Ovary (tissue), 7 donors: ENCODE measurements at regions not wholly inside any gene's neighbourhood (a gene's known extent, or its start where the extent isn't known, plus 50 kb on each side); places are given as distances from the start of the nearest gene placed in this dataset.

Experiments
- DNase-seq, 5 donors: peaks; one replicate each; pipeline ENCODE4 v3.0.0-alpha.2; 2019 to 2020
- H3K27ac ChIP-seq, 2 donors: fragments of 200-600 bp; one replicate each; pipeline versions ENCODE4 v1.5.1 to v1.8.0; 2019 to 2022
- H3K27me3 ChIP-seq: fragments of 200-600 bp; one replicate; pipeline ENCODE4 v1.8.0; 2022
- H3K36me3 ChIP-seq: fragments of 200-600 bp; sonication (generic); one replicate; pipeline ENCODE4 v1.5.1; 2019
- H3K4me1 ChIP-seq: one replicate; pipeline ENCODE4 v1.8.1; 2013; ENCODE audit warnings: mild to moderate bottlenecking, moderate library complexity; ENCODE audit not compliant: insufficient read depth
- H3K4me3 ChIP-seq: fragments of 200-600 bp; sonication (generic); one replicate; pipeline ENCODE4 v1.5.1; 2017
- H3K9me3 ChIP-seq, 2 donors: fragments of 200-600 bp in 1 of 2; sonication (generic) in 1 of 2; one replicate each; pipeline versions ENCODE4 v1.5.1 to v1.8.1; 2013 to 2019; ENCODE audit warnings: mild to moderate bottlenecking in 1 of 2, moderate library complexity in 1 of 2
- EP300 ChIP-seq: sonication (generic); formaldehyde crosslinking; IDR thresholded peaks from one replicate; pipeline ENCODE4 v1.6.1; 2017; ENCODE audit warnings: antibody characterized with exemption
- POLR2A ChIP-seq: fragments of 450-650 bp; IDR thresholded peaks from one replicate; pipeline ENCODE4 v1.6.1; 2017; ENCODE audit warnings: antibody characterized with exemption, mild to moderate bottlenecking, moderate library complexity
- WGBS, 3 donors: extraction: QIAGEN DNeasy Blood & Tissue Kit in 1 of 3; methylation state at CpG; one replicate each; pipeline versions ENCODE4 v1.1.5 to v1.1.7; 2013 to 2017; 5-methylcytosine and 5-hydroxymethylcytosine counted together
- intact Hi-C, 4 donors: fragments of 100-400 bp; cut with DNase I; formaldehyde crosslinking; loops; one replicate each; pipeline versions ENCODE4 v1.11.0 to v1.15.1; 2022 to 2023
- TF ChIP-seq, protein P1 (sequence below), 3 donors: fragments of 450-650 bp in 2 of 3; fragments of 200-600 bp in 1 of 3; IDR thresholded peaks; one replicate each; pipeline versions ENCODE4 v1.5.1 to v1.8.0; 2016 to 2022; ENCODE audit warnings: antibody characterized with exemption in 3 of 3, mild to moderate bottlenecking in 1 of 3
- donor health status: DM: no; HTN: no; CAD: no; lungs with moderate emphysema.
- donor health status: DM: no; HTN: no; CAD: no.
- donor health status: Bipolar disorder and iron deficiency.
- donor health status: DM: no; HTN: no; CAD: no.
- donor health status: DM: yes; HTN: yes; CAD: no.

DNA sequence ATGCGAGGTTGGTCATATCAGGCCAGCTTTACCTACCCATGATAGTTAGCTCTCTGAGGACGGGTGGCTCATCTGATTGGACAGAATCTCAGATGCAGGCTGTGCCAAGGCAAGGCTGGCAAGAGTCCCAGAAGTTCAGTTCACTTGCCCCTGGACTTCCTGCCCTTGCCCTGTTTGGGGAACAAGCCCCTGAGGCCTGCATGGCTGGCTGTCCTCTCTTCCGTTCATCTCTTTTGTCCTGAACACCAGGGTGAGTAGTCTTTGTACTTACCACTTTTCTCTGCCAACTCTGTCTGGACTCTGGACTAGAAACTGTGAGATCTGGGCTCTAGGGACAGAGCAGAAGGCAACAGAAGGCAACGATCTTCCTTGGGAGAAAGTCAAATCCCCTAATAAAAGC is 769.9 kb downstream of the QKI start:
- Histone ChIP-seq H3K4me1 (no peaks in the 10 kb centered on the region), H3K27ac (no peak overlapping the region), H3K27me3 (no peaks in the 10 kb centered on the region), H3K4me3 (no peak overlapping the region), H3K36me3 (no peaks in the 10 kb centered on the region), H3K9me3 (no peaks in the 10 kb centered on the region)
- DNase-seq = no peak
- TF ChIP-seq POLR2A = no peak
- no peak for TF ChIP-seq EP300
- TF ChIP-seq, protein P1, sequence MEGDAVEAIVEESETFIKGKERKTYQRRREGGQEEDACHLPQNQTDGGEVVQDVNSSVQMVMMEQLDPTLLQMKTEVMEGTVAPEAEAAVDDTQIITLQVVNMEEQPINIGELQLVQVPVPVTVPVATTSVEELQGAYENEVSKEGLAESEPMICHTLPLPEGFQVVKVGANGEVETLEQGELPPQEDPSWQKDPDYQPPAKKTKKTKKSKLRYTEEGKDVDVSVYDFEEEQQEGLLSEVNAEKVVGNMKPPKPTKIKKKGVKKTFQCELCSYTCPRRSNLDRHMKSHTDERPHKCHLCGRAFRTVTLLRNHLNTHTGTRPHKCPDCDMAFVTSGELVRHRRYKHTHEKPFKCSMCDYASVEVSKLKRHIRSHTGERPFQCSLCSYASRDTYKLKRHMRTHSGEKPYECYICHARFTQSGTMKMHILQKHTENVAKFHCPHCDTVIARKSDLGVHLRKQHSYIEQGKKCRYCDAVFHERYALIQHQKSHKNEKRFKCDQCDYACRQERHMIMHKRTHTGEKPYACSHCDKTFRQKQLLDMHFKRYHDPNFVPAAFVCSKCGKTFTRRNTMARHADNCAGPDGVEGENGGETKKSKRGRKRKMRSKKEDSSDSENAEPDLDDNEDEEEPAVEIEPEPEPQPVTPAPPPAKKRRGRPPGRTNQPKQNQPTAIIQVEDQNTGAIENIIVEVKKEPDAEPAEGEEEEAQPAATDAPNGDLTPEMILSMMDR (IDR thresholded peaks at IDR 0.05) = no peak
- intact Hi-C loops = no loop called here
- 70 to 81% (median 71%) methylated on average over 4 of the region's 4 CpGs for WGBS, 3 donors

DNA sequence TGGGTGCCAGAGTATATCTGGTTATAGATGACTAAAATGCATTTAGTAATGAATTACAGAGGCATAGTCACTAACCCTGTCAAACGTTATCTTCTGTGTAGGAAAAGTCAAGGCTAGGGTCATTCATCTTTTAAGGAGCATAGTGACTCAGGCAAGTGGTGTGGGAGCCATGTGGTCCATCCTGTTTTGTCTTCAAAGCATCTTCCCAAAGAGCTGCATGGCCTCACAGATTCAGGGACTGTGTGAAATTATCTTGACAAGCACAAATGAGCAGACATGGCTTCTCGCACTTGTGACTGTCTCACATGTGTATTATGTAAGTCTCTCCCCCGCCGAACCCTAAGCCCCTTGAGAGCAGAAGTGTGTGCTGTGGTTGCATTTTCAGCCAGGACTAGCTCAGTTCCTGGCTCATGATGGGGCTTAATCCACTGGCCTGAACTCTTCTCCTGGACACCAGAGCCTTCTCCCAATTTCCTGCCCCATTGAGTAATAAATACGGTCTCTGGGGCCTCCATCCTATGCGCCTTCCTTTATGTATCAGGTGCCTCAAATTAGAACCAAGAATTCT is 769.1 kb downstream of the QKI start:
- no peaks in the 10 kb centered on the region for H3K27me3 ChIP-seq
- no peaks in the 10 kb centered on the region for H3K4me1 ChIP-seq
- TF ChIP-seq, protein P1 (IDR thresholded peaks at IDR 0.05) = no peak
- no peak for TF ChIP-seq POLR2A
- no peak for TF ChIP-seq EP300
- H3K36me3 ChIP-seq = no peaks in the 10 kb centered on the region
- no peak for DNase-seq
- 80 to 83% (median 81%) methylated on average over 6 of the region's 6 CpGs for WGBS, 3 donors
- H3K27ac ChIP-seq = no peak overlapping the region
- no peaks in the 10 kb centered on the region for H3K9me3 ChIP-seq
- intact Hi-C loops = no loop called here
- no peak overlapping the region for H3K4me3 ChIP-seq

DNA sequence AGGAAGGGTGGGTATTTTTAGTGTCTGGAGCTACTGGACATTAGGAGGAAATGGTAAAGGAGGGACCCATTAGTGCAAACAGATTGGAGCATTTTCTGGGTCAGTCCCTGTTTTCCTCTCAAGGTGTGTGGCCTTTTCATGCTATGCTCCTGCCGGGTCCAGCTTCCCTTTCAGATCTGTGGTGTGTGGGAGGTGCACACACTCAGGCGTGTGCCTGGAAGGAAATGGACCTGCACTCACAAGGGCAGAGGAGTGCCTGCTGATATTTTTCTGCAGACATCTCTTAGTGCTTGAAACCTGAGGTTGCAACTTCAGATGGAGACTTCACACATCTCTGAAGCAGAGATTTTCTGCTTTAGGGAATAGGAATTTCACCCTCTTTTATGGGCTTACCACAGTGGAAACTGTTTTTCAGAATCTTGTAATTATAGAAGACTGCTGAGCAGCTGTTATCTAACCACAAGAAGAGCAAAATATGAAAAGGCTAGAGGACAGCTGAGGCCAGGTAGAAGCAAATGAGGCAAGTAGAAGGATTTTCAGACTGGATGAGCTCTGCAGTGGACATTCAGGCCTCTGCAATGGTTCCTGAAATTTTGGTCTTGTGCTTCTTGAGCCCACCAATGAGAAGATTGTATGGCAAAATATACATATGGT is 764.3 kb downstream of the QKI start:
- intact Hi-C loops = no loop called here
- H3K36me3 ChIP-seq = no peaks in the 10 kb centered on the region
- TF ChIP-seq, protein P1 (IDR thresholded peaks at IDR 0.05) = no peak
- no peak for TF ChIP-seq EP300
- TF ChIP-seq POLR2A = no peak
- no peak overlapping the region for H3K4me3 ChIP-seq
- H3K27ac ChIP-seq = no peak overlapping the region
- no peaks in the 10 kb centered on the region for H3K27me3 ChIP-seq
- 0 to 13% (median 2%) methylated on average over 2 of the region's 2 CpGs for WGBS, 3 donors
- no peaks in the 10 kb centered on the region for H3K9me3 ChIP-seq
- H3K4me1 ChIP-seq = no peaks in the 10 kb centered on the region
- DNase-seq = no peak

DNA sequence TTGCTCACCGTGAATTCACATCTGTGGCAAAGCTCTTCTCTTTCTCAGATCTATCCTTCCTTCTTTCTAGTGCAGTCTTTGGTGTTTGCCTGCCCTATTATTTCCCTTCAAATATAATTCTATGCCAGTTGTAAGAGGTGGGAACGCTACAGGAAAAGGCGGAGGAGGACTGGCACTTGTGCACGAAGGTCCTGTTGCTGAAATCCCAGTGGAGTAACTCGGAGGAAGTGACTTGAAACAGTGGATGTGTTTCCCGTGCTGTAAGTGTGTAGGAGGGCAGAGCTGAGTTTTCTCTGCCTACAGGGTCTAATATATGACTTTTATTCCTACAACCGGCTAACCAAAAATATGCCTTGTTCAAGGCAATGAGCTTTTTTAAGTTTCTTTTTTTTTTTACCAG is 754.8 kb downstream of the QKI start:
- Histone ChIP-seq H3K4me3 (no peak overlapping the region), H3K27ac (no peak overlapping the region), H3K27me3 (no peaks in the 10 kb centered on the region), H3K36me3 (no peaks in the 10 kb centered on the region), H3K9me3 (no peaks in the 10 kb centered on the region), H3K4me1 (no peaks in the 10 kb centered on the region)
- intact Hi-C loops = no loop called here
- TF ChIP-seq, protein P1 (IDR thresholded peaks at IDR 0.05) = no peak
- TF ChIP-seq POLR2A = no peak
- no peak for TF ChIP-seq EP300
- DNase-seq = no peak
- 61 to 67% (median 63%) methylated on average over 7 of the region's 7 CpGs for WGBS, 3 donors
